Activated CD4-positive, alpha-beta T cell treated with anti-CD3 and anti-CD28 coated beads, Interleukin-2, amount 10 ng/mL, durations not matched to agents 7 days and 5 days (primary cell): ENCODE measurements at regions not wholly inside any gene's neighbourhood (a gene's known extent, or its start where the extent isn't known, plus 50 kb on each side); places are given as distances from the start of the nearest gene placed in this dataset.
"Not testable (repeated sequence)": the region's sequence is repeated elsewhere in the genome, so short reads cannot be mapped to it uniquely, and the experiment has no call there.

Experiments used
- CTCF ChIA-PET: fragments of 350-600 bp; sonication (Branson Sonifier 250); formaldehyde crosslinking; loops from one replicate; lab custom pipeline; 2021; ENCODE audit warnings: antibody characterized with exemption; lab: Charles Lee
- POLR2A ChIA-PET: fragments of 350-600 bp; sonication (Branson Sonifier 250); formaldehyde crosslinking; loops from one replicate; lab custom pipeline; 2021; ENCODE audit warnings: antibody characterized with exemption; lab: Charles Lee
- DNase-seq: peaks from one replicate; pipeline ENCODE4 v3.0.0-alpha.2; 2020
- H3K27ac Mint-ChIP-seq: one replicate; pipeline ENCODE4 v1.8.0; 2021; ENCODE audit warnings: mild to moderate bottlenecking, moderate library complexity, mixed read lengths
- H3K27me3 Mint-ChIP-seq: one replicate; pipeline ENCODE4 v1.8.0; 2021; ENCODE audit warnings: mixed read lengths
- H3K36me3 Mint-ChIP-seq: one replicate; pipeline ENCODE4 v1.8.0; 2021; ENCODE audit warnings: low read depth, mixed read lengths
- H3K4me1 Mint-ChIP-seq: one replicate; pipeline ENCODE4 v1.8.0; 2021; ENCODE audit warnings: mixed read lengths
- H3K4me3 Mint-ChIP-seq: one replicate; pipeline ENCODE4 v1.8.0; 2021; ENCODE audit warnings: mild to moderate bottlenecking, moderate library complexity, mixed read lengths
- H3K9me3 Mint-ChIP-seq: one replicate; pipeline ENCODE4 v1.8.0; 2021; ENCODE audit warnings: mixed read lengths

DNA sequence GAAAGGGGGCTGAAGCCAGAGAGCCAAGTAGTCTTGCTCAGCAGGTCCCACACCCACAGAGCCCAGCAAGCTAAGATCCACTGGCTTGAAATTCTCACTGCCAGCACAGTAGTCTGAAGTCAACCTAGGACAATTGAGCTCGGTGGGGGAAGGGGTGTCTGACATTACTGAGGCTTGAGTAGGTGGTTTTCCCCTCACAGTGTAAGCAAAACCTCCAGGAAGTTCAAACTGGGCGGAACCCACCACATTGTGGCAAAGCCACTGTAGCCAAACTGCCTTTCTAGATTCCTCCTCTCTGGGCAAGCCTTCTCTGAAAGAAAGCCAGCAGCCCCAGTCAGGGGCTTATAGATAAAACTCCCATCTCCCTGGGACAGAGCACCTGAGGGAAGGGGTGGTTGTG is 630.9 kb upstream of the ITGA1 start:
- CTCF ChIA-PET, H3K9me3 Mint-ChIP-seq: not testable (repeated sequence)
- POLR2A ChIA-PET: interaction anchor here (0.6 kb wide), 1 partner anchor 1434 kb away, joined by 4 read pairs; no protein-coding TSS in a partner anchor

DNA sequence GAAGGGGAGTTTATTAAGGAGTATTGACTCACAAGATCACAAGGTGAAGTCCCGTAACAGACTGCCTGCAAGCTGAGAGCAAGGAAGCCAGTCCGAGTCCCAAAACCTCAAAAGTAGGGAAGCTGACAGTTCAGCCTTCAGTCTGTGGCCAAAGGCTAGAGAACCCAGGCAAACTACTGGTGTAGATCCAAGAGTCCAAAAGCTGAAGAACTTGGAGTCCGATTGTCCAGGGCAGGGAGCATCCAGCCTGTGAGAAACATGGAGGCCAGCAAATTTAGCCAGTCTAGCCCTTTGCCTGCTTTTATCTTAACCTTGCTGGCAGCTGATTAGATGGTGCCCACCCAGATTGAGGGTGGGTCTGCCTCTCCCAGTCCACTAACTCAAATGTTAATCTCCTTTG is 621.9 kb upstream of the ITGA1 start:
- H3K27me3 Mint-ChIP-seq, DNase-seq, H3K9me3 Mint-ChIP-seq, H3K36me3 Mint-ChIP-seq, H3K27ac Mint-ChIP-seq, H3K4me3 Mint-ChIP-seq, POLR2A ChIA-PET, CTCF ChIA-PET, H3K4me1 Mint-ChIP-seq: not testable (repeated sequence)

More for the DNA sequence above, 630.9 kb upstream of the ITGA1 start:
- not testable (repeated sequence) for H3K36me3 Mint-ChIP-seq, H3K4me1 Mint-ChIP-seq, H3K27ac Mint-ChIP-seq, H3K4me3 Mint-ChIP-seq, H3K27me3 Mint-ChIP-seq
- DNase-seq: peak; percentile 27

DNA sequence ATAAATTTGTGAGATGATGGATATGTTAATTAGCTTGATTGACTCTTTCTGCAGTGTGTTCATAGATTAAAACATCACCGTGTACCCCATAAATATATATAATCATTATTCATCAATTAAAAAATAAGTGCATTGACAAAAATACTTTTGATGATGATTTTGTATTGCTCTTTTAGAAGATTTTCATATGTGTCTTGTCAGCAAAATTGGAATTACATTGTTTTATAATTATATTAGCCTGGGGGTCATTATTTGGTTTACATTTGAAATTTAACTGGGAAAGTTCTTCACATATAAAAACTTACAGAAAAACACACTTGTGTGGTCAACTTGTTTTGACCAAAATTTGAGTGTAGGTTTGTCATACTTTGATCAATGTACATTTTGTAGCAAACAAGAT is 614.6 kb upstream of the ITGA1 start:
- Mint-ChIP-seq H3K4me1 (no peaks in the 10 kb centered on the region), H3K36me3 (no peaks in the 10 kb centered on the region), H3K27ac (no peak overlapping the region), H3K27me3 (no peaks in the 10 kb centered on the region), H3K9me3 (peaks cover 2% of the 10 kb centered on the region), H3K4me3 (no peak overlapping the region)
- POLR2A ChIA-PET: no interaction called here
- CTCF ChIA-PET: no interaction called here
- DNase-seq: no peak

DNA sequence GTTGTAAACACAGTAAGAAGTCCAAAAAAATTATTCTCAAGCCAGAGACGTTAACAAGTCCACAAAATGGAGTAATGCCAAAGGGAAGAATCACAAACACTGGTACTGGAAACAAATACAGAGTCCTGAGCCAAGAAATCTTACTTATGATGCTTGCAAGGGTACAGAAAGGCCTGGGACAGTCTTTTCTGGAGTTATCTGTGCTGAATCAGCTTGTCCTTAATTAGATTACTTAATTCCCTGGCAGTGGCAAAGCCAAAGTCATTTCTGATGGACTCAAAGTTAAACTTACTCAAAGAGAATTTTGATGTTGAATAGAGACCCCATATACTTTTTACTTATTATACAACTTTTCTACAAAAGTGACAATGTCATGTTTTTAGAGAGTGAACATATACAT is 610.5 kb upstream of the ITGA1 start:
- no peaks in the 10 kb centered on the region for H3K9me3 Mint-ChIP-seq
- no peaks in the 10 kb centered on the region for H3K36me3 Mint-ChIP-seq
- H3K4me1 Mint-ChIP-seq: no peaks in the 10 kb centered on the region
- CTCF ChIA-PET: interaction anchor here (0.6 kb wide), 1 partner anchor 279 kb away, joined by 3 read pairs; no protein-coding TSS in a partner anchor
- H3K4me3 Mint-ChIP-seq: no peak overlapping the region
- no peaks in the 10 kb centered on the region for H3K27me3 Mint-ChIP-seq
- POLR2A ChIA-PET: no interaction called here
- no peak overlapping the region for H3K27ac Mint-ChIP-seq
- no peak for DNase-seq

DNA sequence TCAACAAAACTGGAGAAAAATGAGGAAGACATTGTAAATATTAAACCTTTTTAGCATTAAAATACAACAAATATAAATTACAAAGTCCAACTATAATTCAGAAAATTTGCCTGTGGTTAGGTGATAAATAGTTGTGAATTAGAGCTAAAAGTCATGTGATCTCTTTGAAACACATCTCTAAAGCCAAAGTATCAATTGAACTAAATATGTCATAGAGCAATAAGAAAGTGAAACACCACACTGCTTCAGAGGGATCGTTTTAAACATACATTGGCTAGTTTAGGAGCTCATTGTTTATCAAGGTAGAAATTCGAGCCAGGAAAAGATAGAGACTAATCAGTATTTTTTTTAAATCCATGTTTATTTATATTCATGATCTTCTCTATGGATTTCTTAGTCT is 606.3 kb upstream of the ITGA1 start:
- no peaks in the 10 kb centered on the region for H3K27me3 Mint-ChIP-seq
- no peaks in the 10 kb centered on the region for H3K36me3 Mint-ChIP-seq
- peaks cover 7% of the 10 kb centered on the region for H3K9me3 Mint-ChIP-seq
- no peak overlapping the region for H3K4me3 Mint-ChIP-seq
- ChIA-PET POLR2A (no interaction called here), CTCF (no interaction called here)
- H3K27ac Mint-ChIP-seq: no peak overlapping the region
- H3K4me1 Mint-ChIP-seq: no peaks in the 10 kb centered on the region
- DNase-seq: no peak

DNA sequence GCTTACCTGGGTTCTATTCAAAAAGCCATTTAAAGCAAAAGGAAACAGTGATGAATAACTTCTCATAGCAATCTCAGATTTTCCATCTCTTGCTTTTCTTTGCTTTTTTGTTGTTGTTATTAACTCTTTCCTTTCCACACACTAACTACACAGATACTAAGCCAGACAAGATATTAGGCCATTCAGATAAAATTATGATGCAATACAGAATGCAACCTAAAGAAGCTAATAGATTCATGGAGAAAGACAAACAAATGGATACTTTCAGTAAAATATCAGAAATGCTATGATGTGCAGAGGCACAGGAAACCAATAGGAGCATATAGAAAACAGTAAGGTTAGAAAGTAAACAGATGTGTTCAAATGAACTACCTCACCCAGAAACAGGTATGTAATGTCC is 597.0 kb upstream of the ITGA1 start:
- Mint-ChIP-seq H3K27ac (no peak overlapping the region), H3K4me3 (no peak overlapping the region), H3K36me3 (no peaks in the 10 kb centered on the region), H3K9me3 (peaks cover 2% of the 10 kb centered on the region), H3K4me1 (no peaks in the 10 kb centered on the region), H3K27me3 (no peaks in the 10 kb centered on the region)
- CTCF ChIA-PET: no interaction called here
- POLR2A ChIA-PET: no interaction called here
- DNase-seq: no peak

DNA sequence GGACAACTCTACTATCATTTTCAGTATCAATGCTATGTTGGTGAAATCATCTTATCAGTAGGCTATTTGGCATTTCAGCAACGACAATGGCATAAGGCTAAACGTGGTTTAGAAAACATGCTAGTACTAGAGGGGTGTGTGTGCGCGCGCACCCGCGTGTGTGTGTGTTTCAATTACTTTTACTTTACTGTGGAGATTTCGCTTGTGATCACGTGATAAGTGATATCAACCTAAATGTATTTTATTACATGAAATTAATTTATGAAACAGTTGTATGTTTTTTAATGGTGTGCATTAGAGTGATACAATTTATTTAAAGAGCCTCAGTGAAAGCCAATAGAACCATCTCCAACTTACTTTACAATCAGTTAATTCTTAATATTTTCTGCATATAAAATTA is 587.9 kb upstream of the ITGA1 start:
- Mint-ChIP-seq H3K27me3 (no peaks in the 10 kb centered on the region), H3K36me3 (no peaks in the 10 kb centered on the region), H3K4me1 (no peaks in the 10 kb centered on the region), H3K27ac (no peak overlapping the region), H3K9me3 (peaks cover 2% of the 10 kb centered on the region), H3K4me3 (no peak overlapping the region)
- DNase-seq: no peak
- POLR2A ChIA-PET: no interaction called here
- CTCF ChIA-PET: no interaction called here

DNA sequence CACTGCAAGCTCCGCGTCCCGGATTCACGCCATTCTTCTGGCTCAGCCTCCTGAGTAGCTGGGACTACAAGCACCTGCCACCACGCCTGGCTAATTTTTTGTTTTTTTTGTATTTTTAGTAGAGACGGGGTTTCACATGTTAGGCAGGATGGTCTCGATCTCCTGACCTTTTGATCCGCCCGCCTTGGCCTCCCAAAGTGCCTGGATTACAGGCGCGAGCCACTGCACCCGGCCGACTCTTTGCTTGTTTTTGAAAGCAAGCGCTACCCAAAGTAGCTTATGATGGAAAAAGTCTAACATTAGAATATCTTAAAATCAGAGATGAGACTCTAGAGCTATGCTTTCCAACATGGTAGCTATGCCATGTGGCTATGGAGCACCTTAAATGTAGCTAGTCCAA is 585.5 kb upstream of the ITGA1 start:
- H3K9me3 Mint-ChIP-seq: peaks cover 2% of the 10 kb centered on the region
- ChIA-PET CTCF (no interaction called here), POLR2A (no interaction called here)
- H3K27ac Mint-ChIP-seq: no peak overlapping the region
- no peak overlapping the region for H3K4me3 Mint-ChIP-seq
- H3K4me1 Mint-ChIP-seq: no peaks in the 10 kb centered on the region
- no peaks in the 10 kb centered on the region for H3K36me3 Mint-ChIP-seq
- H3K27me3 Mint-ChIP-seq: no peaks in the 10 kb centered on the region
- no peak for DNase-seq

DNA sequence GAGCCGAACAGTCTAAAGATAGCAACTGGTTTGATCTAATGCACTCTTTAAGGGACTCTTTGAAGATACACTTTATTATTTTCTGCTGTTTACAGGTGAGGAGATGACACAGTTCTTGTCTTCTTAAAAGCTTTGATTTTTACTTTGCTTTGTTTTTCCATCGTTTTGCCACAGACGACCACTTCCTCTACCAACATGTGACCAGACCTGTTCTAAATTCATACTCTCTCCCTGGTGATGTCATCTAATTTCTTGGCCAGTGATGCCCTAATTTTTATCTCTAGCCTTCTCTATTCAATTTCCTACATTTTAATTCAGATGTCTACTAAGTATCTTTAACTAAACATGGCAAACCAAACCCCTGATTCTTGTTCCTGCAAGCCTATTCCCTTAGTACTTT is 583.4 kb upstream of the ITGA1 start:
- DNase-seq: no peak
- Mint-ChIP-seq H3K9me3 (peaks cover 2% of the 10 kb centered on the region), H3K4me3 (no peak overlapping the region), H3K4me1 (no peaks in the 10 kb centered on the region), H3K27me3 (no peaks in the 10 kb centered on the region), H3K36me3 (no peaks in the 10 kb centered on the region), H3K27ac (no peak overlapping the region)
- ChIA-PET POLR2A (no interaction called here), CTCF (interaction anchor here (0.6 kb wide), 1 partner anchor 33 kb away, joined by 3 read pairs; no protein-coding TSS in a partner anchor)
